HFF-Myc (cell line): ENCODE measurements at regions not wholly inside any gene's neighbourhood (a gene's known extent, or its start where the extent isn't known, plus 50 kb on each side); places are given as distances from the start of the nearest gene placed in this dataset.
"Not testable (repeated sequence)": the region's sequence is repeated elsewhere in the genome, so short reads cannot be mapped to it uniquely, and the experiment has no call there.

Experiments used
- DNase-seq: peaks from one replicate; pipeline ENCODE4 v3.0.0-alpha.2; 2011; ENCODE audit warnings: low read depth; ENCODE audit errors: extremely low read depth
- H3K4me3 ChIP-seq: replicated peaks from 2 replicates; pipeline ENCODE4 v1.5.1; 2011; ENCODE audit warnings: low read depth, mild to moderate bottlenecking, control low read depth, low read length
- CTCF ChIP-seq: IDR thresholded peaks from 2 replicates; pipeline ENCODE4 v1.5.1; 2012; ENCODE audit warnings: mild to moderate bottlenecking, low read depth, low read length, control low read depth; ENCODE audit errors: missing control alignments

- no peak for DNase-seq
- H3K4me3 ChIP-seq = no peak overlapping the region
- TF ChIP-seq CTCF = no peak
These were observed 297.3 kb downstream of the GUCY2F start for GRCh38 chrX:109184506-109185139.

- no peak for DNase-seq
- H3K4me3 ChIP-seq = no peak overlapping the region
- TF ChIP-seq CTCF = no peak
These were observed 309.7 kb downstream of the GUCY2F start for GRCh38 chrX:109172091-109172602.

- H3K4me3 ChIP-seq = no peak overlapping the region
- no peak for TF ChIP-seq CTCF
- no peak for DNase-seq
These were observed 326.7 kb downstream of the GUCY2F start for GRCh38 chrX:109155161-109155560.

GRCh38 chrX:109144173-109144572 lies 337.7 kb downstream of the GUCY2F start:
- not testable (repeated sequence) for DNase-seq

GRCh38 chrX:109140463-109140862 lies 341.4 kb downstream of the GUCY2F start:
- no peak for DNase-seq
- H3K4me3 ChIP-seq = no peak overlapping the region
- TF ChIP-seq CTCF = no peak

More at GRCh38 chrX:109144173-109144572, 337.7 kb downstream of the GUCY2F start:
- H3K4me3 ChIP-seq = not testable (repeated sequence)

- H3K4me3 ChIP-seq = no peak overlapping the region
- DNase-seq = no peak
- no peak for TF ChIP-seq CTCF
These were observed 347.1 kb downstream of the GUCY2F start for GRCh38 chrX:109134777-109135176.

- no peak for TF ChIP-seq CTCF
- H3K4me3 ChIP-seq = no peak overlapping the region
- DNase-seq = no peak
These were observed 356.6 kb downstream of the GUCY2F start for GRCh38 chrX:109125304-109125703.
